ENCODE measurements at regions not wholly inside any gene's neighbourhood (a gene's known extent, or its start where the extent isn't known, plus 50 kb on each side); places are given as distances from the start of the nearest gene placed in this dataset.

- TF ChIP-seq EP300 (IDR thresholded peaks at IDR 0.05) (no peak), POLR2AphosphoS5 (IDR thresholded peaks at IDR 0.05) (no peak)
- TF ChIP-seq, protein P1, sequence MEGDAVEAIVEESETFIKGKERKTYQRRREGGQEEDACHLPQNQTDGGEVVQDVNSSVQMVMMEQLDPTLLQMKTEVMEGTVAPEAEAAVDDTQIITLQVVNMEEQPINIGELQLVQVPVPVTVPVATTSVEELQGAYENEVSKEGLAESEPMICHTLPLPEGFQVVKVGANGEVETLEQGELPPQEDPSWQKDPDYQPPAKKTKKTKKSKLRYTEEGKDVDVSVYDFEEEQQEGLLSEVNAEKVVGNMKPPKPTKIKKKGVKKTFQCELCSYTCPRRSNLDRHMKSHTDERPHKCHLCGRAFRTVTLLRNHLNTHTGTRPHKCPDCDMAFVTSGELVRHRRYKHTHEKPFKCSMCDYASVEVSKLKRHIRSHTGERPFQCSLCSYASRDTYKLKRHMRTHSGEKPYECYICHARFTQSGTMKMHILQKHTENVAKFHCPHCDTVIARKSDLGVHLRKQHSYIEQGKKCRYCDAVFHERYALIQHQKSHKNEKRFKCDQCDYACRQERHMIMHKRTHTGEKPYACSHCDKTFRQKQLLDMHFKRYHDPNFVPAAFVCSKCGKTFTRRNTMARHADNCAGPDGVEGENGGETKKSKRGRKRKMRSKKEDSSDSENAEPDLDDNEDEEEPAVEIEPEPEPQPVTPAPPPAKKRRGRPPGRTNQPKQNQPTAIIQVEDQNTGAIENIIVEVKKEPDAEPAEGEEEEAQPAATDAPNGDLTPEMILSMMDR (IDR thresholded peaks at IDR 0.05): no peak
Measured at GRCh38 chr6:168922436-168922835, 331.2 kb downstream of the THBS2 start.

All from gastroesophageal sphincter (tissue), 3 donors.